ENCODE measurements at regions not wholly inside any gene's neighbourhood (a gene's known extent, or its start where the extent isn't known, plus 50 kb on each side); places are given as distances from the start of the nearest gene placed in this dataset.

GRCh38 chr5:56715986-56716385 is 99.4 kb upstream of the MAP3K1 start:
- H3K27me3 Mint-ChIP-seq = no peaks in the 10 kb centered on the region
- no peaks in the 10 kb centered on the region for H3K9me3 Mint-ChIP-seq
- no peak for ATAC-seq (ENCODE audit: low read depth)
- H3K27ac Mint-ChIP-seq = no peak overlapping the region
- DNase-seq (ENCODE audit: low spot score in 2 of 2) = no peak
- H3K36me3 Mint-ChIP-seq = no peaks in the 10 kb centered on the region
- H3K4me1 Mint-ChIP-seq = peaks cover 18% of the 10 kb centered on the region
- no peak overlapping the region for H3K4me3 Mint-ChIP-seq

- H3K27ac Mint-ChIP-seq = peak overlapping the region; percentile 70
- no peak for ATAC-seq (ENCODE audit: low read depth)
- no peak for DNase-seq (ENCODE audit: low spot score in 2 of 2)
- H3K4me3 Mint-ChIP-seq = no peak overlapping the region
- H3K27me3 Mint-ChIP-seq = no peaks in the 10 kb centered on the region
- H3K9me3 Mint-ChIP-seq = peaks cover 6% of the 10 kb centered on the region
- H3K36me3 Mint-ChIP-seq = no peaks in the 10 kb centered on the region
- H3K4me1 Mint-ChIP-seq = peaks cover 24% of the 10 kb centered on the region
These were observed 102.3 kb upstream of the MAP3K1 start for GRCh38 chr5:56712895-56713591.

DNA sequence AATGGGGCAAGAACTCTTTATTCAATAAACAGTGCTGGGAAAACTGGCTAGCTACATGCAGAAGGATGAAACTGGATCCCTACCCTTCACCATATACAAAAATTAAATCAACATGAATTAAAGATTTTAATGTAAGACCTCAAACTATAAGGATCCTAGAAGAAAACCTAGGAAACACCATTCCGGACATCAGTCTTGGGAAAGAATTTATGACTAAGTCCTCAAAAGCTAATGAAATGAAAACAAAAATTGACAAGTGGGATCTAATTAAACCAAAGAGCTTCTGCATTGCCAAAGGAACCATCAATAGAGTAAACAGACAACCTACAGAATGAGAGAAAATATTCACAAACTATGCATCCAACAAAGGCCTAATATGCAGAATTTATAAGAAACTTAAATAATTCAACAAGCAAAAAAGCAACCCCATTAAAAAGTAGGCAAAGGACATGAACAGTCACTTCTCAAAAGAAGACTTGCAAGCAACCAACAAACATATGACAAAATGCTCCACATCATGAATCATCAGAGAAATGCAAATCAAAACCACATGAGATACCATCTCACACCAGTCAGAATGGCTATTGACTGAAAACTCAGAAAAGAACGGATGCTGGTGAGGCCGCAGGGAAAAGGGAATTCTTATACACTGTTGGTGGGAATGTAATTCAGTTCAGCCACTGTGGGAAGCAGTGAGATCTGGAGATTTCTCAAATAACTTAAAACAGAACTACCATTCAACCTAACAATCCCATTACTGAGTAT is 104.3 kb upstream of the MAP3K1 start:
- Mint-ChIP-seq H3K4me3 (no peak overlapping the region), H3K9me3 (peaks cover 6% of the 10 kb centered on the region), H3K27me3 (no peaks in the 10 kb centered on the region), H3K4me1 (peaks cover 31% of the 10 kb centered on the region), H3K27ac (peak overlapping the region; percentile 12), H3K36me3 (no peaks in the 10 kb centered on the region)
- ATAC-seq (ENCODE audit: low read depth) (no peak), DNase-seq (ENCODE audit: low spot score in 2 of 2) (no peak)

DNA sequence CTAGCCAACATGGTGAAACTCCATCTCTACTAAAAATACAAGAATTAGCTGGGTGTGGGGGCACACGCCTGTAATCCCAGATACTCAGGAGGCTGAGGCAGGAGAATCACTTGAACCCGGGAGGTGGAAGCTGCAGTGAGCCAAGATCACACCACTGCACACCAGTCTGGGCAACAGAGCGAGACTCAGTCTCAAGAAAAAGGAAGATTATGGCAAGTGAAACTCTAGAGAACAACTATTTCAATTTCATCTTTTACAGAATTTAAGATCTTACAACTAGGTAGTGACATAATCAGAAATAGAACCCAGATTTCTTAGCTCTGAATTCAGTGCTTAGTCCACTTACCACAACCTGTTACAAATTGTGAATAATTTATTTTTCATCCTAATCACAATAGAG is 108.8 kb upstream of the MAP3K1 start:
- Mint-ChIP-seq H3K4me1 (peaks cover 38% of the 10 kb centered on the region), H3K9me3 (peaks cover 6% of the 10 kb centered on the region), H3K36me3 (no peaks in the 10 kb centered on the region), H3K27ac (peak overlapping the region; percentile 20), H3K4me3 (no peak overlapping the region), H3K27me3 (no peaks in the 10 kb centered on the region)
- peak; percentile 35 for ATAC-seq (ENCODE audit: low read depth)
- no peak for DNase-seq (ENCODE audit: low spot score in 2 of 2)

DNA sequence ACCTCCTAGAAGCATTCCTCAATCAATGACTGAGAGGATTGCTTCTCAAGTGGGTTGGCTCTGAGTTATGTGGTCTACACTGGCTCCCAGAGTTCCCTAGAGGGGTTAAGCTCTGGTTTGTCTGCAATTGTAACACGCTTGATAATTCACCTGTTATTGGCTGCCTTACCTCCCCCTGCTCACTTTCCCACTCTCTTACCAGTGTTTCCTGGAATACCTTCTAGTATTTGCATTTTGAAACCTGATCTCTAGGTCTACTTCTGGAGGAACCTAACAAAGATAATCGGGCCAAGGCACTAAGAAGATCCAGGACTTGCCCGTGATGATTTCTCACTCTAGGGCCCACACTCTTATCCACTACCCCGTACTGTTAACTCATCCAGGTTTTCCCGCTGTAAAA is 110.1 kb upstream of the MAP3K1 start:
- Mint-ChIP-seq H3K4me1 (peaks cover 36% of the 10 kb centered on the region), H3K9me3 (peaks cover 2% of the 10 kb centered on the region), H3K27me3 (no peaks in the 10 kb centered on the region), H3K27ac (no peak overlapping the region), H3K4me3 (no peak overlapping the region), H3K36me3 (no peaks in the 10 kb centered on the region)
- ATAC-seq (ENCODE audit: low read depth) = no peak
- no peak for DNase-seq (ENCODE audit: low spot score in 2 of 2)

DNA sequence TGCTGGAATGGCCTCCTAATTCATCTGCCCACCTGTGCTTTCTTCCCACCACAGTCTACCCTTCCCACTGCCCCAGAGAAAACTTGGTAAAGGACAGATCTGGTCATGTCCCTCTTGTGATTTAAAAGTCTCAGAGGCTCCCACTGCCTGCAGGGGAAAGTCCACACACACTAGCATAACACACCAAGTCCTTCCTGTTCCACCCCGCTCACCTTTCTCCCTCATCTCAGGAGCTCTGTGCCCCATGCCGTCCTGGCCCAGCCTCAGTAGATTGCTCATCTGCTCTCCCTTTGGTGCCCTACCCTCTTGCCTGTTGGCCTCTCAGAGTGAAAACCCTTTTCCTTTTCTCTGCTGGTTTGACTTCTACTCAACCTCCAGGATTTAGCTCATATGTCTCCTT is 111.4 kb upstream of the MAP3K1 start:
- DNase-seq (ENCODE audit: low spot score in 2 of 2) = no peak
- no peak overlapping the region for H3K4me3 Mint-ChIP-seq
- H3K36me3 Mint-ChIP-seq = no peaks in the 10 kb centered on the region
- peak; percentile 43 for ATAC-seq (ENCODE audit: low read depth)
- H3K9me3 Mint-ChIP-seq = no peaks in the 10 kb centered on the region
- peak overlapping the region; percentile 51 for H3K27ac Mint-ChIP-seq
- no peaks in the 10 kb centered on the region for H3K27me3 Mint-ChIP-seq
- H3K4me1 Mint-ChIP-seq = peaks cover 46% of the 10 kb centered on the region

GRCh38 chr5:56700711-56701110 is 114.6 kb upstream of the MAP3K1 start:
- Mint-ChIP-seq H3K4me1 (peaks cover 47% of the 10 kb centered on the region), H3K4me3 (no peak overlapping the region), H3K27ac (peak overlapping the region; percentile 29), H3K9me3 (no peaks in the 10 kb centered on the region), H3K36me3 (no peaks in the 10 kb centered on the region), H3K27me3 (no peaks in the 10 kb centered on the region)
- ATAC-seq (ENCODE audit: low read depth) (peak; percentile 32), DNase-seq (ENCODE audit: low spot score in 2 of 2) (no peak)

GRCh38 chr5:56699538-56699937 is 115.8 kb upstream of the MAP3K1 start:
- peak overlapping the region; percentile 82 for H3K27ac Mint-ChIP-seq
- no peak for ATAC-seq (ENCODE audit: low read depth)
- DNase-seq (ENCODE audit: low spot score in 2 of 2) = no peak
- H3K4me1 Mint-ChIP-seq = peaks cover 44% of the 10 kb centered on the region
- H3K4me3 Mint-ChIP-seq = no peak overlapping the region
- H3K36me3 Mint-ChIP-seq = no peaks in the 10 kb centered on the region
- no peaks in the 10 kb centered on the region for H3K9me3 Mint-ChIP-seq
- H3K27me3 Mint-ChIP-seq = no peaks in the 10 kb centered on the region

DNA sequence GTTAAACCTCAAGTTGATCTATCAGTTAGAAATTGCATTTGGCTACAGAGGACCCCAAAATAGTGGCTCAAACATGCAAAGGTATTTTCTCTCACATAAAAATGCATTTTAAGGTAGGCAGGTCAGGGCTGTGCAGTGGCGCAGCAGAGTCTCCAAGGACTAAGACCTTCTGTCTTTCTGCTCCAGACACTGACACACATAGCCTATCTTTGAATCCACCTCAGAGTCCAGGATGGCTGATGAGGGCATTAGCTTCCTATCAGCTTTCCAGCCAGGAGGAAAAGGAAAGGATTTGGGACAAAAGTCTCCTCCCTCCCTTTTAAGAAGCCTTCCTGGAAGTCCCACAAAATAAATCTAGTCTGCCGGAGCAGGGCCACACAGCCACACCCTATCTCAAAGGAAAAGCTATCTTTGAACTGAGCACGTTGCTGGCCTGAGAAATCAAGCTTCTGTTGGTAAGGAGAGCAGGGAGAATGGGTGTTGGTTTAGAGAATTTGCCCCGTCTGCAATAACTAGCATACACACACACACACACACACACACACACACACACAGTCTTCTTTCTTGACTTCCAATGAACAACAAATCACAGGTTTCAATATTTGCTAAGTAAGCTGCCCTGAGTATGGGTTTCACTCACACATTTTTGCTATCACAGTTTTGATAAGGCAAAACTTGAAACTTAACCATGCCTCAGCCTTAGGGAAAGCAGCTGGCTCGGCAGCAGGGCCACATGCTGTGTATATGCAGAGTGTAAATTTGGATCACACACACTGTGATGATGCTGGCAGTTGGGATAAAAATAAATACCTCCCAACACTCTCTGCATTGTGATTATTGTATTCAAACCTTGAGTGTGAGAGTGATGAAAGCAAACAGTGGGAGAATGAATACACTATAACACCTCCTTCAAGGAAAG is 116.6 kb upstream of the MAP3K1 start:
- DNase-seq (ENCODE audit: low spot score in 2 of 2) (no peak), ATAC-seq (ENCODE audit: low read depth) (no peak)
- Mint-ChIP-seq H3K36me3 (peaks cover 2% of the 10 kb centered on the region), H3K4me3 (peak overlapping the region; percentile 15), H3K9me3 (no peaks in the 10 kb centered on the region), H3K27ac (peak overlapping the region; percentile 82), H3K27me3 (no peaks in the 10 kb centered on the region), H3K4me1 (peaks cover 45% of the 10 kb centered on the region)

DNA sequence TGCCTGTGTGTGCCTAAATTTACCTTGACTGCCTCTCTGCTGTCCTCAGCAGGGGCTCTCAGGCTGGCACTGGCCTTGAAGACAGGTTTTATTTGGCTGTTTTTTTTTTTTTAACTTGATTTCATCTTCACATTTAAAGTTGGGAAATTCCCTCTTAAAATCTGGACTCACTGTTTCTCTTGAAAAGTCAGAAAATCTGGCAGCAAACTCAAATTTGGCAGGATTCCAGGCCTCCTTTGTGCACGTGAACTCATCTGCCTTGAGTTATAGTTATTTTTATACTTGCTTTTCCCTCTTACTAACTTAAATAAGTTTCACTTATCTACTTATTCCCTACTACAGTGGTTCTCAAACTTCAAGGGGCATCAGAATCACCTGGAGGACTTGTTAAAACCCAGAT is 118.4 kb upstream of the MAP3K1 start:
- Mint-ChIP-seq H3K27ac (peak overlapping the region; percentile 57), H3K9me3 (no peaks in the 10 kb centered on the region), H3K36me3 (peaks cover 2% of the 10 kb centered on the region), H3K4me1 (peaks cover 55% of the 10 kb centered on the region), H3K27me3 (no peaks in the 10 kb centered on the region), H3K4me3 (no peak overlapping the region)
- no peak for DNase-seq (ENCODE audit: low spot score in 2 of 2)
- ATAC-seq (ENCODE audit: low read depth) = no peak

GRCh38 chr5:56693220-56693579 is 122.1 kb upstream of the MAP3K1 start:
- Mint-ChIP-seq H3K9me3 (no peaks in the 10 kb centered on the region), H3K4me1 (peaks cover 52% of the 10 kb centered on the region), H3K27me3 (no peaks in the 10 kb centered on the region), H3K27ac (peak overlapping the region; percentile 89), H3K36me3 (peaks cover 4% of the 10 kb centered on the region), H3K4me3 (no peak overlapping the region)
- DNase-seq (ENCODE audit: low spot score in 2 of 2) (no peak), ATAC-seq (ENCODE audit: low read depth) (no peak)

DNA sequence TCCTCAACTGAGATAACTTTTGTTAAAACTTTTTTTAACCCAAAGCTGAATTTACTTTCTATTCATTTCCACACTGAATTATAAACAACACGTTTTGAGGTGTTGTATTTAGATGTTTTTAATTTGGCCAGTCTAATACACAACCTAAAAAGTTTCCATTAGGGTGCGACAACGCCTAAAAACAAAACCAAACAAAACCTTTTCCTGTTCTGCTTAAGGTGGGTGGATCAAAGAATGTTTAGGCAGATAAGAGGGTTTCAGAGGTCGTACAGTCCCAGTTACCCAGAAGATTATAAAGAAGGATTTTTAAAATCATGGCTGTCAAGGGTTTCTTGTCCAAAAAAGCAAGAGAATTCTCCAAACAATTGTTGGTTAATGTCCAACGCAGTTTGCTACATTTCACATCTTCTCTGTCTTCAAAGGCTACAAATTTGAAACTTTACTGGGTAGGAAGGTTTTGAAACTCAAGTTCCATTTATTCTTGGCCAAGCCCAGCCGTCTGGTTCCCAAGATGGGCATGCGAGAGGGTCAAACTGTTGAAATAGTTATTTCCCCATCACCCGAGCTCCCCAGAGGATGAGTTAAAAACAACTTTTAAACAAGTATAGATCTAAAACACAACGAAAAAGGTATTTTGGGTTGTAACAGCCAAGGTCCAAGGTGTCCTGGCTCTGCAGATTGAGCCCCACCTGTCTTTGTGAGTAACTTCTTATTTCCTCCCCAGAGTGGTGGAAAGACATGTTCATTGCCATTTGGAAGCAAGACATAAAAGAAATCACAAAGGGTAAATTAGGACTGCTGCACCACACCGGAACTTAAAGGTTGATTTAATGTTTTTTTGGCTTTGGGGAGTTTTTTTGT is 122.8 kb upstream of the MAP3K1 start:
- ATAC-seq (ENCODE audit: low read depth) = peak; percentile 35

GRCh38 chr5:56688402-56688801 is 126.9 kb upstream of the MAP3K1 start:
- DNase-seq (ENCODE audit: low spot score in 2 of 2) (no peak), ATAC-seq (ENCODE audit: low read depth) (no peak)
- Mint-ChIP-seq H3K27me3 (no peaks in the 10 kb centered on the region), H3K4me3 (no peak overlapping the region), H3K36me3 (peaks cover 5% of the 10 kb centered on the region), H3K9me3 (peaks cover 3% of the 10 kb centered on the region), H3K27ac (peak overlapping the region; percentile 89), H3K4me1 (peaks cover 65% of the 10 kb centered on the region)

More for the DNA sequence above, 122.8 kb upstream of the MAP3K1 start:
- peaks cover 4% of the 10 kb centered on the region for H3K36me3 Mint-ChIP-seq
- H3K27me3 Mint-ChIP-seq = no peaks in the 10 kb centered on the region
- peak overlapping the region; percentile 45 for H3K4me3 Mint-ChIP-seq
- H3K4me1 Mint-ChIP-seq = peaks cover 57% of the 10 kb centered on the region
- DNase-seq (ENCODE audit: low spot score in 2 of 2) = no peak
- peak overlapping the region; percentile 89 for H3K27ac Mint-ChIP-seq
- no peaks in the 10 kb centered on the region for H3K9me3 Mint-ChIP-seq

Data from memory B cell (primary cell).